GM19438 (cell line): ENCODE measurements at regions not wholly inside any gene's neighbourhood (a gene's known extent, or its start where the extent isn't known, plus 50 kb on each side); places are given as distances from the start of the nearest gene placed in this dataset.
"Not testable (repeated sequence)": the region's sequence is repeated elsewhere in the genome, so short reads cannot be mapped to it uniquely, and the experiment has no call there.

Experiments
- ATAC-seq: cut with Tn5 transposase; IDR thresholded peaks from one replicate; pipeline ENCODE4 v1.9.1; 2021; ENCODE audit warnings: low read depth; ENCODE audit not compliant: unreplicated experiment

DNA sequence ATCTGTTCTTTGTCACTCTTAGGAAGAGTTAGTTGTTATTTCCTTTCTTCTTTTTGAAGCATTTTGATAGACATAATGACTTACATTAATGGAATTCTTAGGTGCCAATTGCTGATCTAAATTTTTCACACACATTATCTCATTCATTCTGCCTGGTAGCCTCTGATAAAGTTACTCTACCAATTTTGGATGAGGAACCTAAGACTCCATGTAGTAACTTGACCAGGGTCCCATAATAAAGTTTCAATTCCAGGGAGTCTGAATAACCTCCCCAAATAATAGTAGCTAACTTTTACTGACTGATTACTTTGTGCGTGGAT, 73.2 kb upstream of the CITED2 start:
- ATAC-seq = no peak

DNA sequence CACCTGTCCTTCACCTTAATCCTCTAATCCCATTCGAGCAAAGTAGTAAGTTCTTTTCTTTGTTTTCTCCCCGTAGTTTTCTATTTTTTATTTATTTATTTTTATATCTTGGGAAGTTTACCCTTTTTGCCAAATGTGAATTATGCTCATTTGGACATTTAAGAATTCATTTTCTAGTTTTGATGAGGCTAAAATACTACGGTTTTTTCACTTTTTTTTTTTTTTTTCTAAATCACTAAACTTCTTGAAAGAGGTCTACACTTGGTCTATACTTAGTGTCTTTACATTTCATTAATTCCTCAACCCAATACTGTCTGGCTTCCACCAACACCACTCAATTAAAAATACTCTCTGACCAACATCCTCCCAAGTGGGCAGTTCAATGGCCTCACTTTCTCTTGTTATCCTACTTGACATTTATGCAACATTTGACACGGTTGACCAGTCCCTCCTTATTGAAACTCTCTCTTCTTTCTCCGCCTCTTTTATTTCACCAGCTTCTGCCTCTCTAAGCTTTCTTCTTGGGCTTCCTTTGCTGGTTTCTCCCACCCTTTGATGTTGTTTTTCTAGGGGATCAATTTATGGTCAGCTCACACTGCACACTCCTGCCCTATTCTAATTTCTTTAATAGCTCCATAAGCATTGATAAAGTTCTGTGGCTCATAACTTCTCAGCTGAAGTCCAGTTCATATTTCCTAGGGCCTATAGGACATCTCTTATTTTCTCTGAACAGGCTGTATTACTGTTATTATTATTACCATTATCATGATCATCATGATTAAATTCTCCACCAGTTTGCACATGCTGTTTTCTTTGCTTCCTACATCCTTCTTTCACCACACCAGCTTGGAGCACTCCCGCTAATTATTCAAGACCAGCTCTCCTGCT, 72.6 kb upstream of the CITED2 start:
- no peak for ATAC-seq

DNA sequence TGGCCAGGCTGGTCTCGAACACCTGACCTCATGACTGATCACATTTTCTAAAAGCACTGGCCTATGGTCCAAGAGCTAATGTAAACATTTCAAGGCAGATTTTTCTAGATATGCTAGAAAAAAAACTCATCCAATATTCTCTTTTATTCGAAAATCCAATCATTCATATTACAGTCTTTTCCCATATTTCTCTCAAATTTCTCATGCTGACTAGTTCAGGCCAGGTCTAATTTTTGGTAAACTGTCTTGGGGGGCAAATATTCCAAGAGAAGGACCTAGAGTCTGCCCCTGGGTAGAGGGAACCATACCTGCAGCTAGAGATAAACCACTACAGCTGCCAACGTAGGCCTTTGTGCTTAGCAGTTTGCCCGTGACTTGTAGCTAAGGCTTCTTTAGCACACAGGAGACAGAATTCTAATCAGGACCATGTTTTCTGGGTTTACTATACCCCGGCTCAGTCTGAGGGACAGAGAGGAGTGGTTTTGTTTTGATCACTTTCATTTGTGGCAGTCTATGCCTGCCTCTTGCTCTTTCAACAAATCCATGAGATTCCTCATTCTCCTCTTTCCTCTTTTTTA, 71.8 kb upstream of the CITED2 start:
- ATAC-seq = no peak

DNA sequence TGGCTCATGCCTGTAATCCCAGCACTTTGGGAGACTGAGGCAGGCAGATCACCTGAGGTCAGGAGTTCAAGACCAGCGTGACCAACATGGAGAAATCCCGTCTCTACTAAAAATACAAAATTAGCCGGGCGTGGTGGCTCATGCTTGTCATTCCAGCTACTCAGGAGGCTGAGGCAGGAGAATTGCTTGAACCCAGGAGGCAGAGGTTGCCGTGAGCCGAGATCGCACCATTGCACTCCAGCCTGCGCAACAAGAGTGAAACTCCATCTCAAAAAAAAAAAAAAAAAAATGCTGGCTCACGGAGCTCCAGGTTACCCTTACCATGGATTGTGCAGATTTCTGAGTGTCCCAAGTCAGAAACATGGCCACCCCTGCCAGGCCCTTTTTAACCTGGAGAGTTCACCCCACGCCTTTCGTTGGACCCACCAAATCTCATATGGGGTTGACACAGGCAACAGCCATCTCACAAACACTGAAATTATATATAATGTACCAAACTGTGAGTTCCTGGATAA, 69.9 kb upstream of the CITED2 start:
- not testable (repeated sequence) for ATAC-seq

DNA sequence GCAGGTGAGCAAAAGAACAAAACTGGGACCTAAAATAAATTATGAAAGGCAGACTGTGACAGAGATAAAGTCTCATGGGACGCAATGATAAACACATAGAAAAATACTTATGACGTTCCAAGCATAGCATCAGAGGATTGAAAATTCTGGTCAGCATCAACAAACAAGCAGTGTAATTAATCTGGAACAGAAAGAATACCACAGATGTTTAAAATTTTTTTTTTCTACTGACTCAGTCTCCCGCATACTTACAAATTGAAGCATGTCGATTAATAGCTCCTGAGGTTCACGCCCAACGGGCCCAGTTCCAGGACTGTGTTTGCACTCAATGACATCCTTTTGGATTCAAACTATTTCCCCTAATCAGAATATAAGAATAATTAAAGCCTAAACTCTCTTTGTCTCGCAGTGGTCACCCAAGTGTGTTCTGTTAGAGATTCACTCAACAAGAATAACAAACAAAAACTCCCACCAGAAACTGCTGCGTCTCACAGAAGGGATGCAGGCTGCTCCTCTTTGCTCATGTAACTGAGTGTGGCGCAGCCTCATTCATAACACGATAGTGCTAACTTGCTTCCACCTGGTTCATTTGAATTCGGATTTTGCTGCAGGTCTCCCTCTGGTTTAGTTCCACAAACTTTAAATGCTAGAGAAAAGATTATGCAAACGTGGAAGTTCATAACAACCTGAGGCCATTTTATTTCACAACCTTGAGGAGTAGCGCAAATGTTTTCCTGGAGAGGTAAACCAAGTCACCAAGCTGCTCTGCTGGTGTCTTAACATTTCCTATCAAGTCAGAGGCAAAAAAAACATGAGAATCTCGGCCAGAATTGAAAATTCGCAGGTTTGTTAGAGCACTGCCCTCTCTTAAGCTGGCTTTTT, 69.0 kb upstream of the CITED2 start:
- no peak for ATAC-seq

DNA sequence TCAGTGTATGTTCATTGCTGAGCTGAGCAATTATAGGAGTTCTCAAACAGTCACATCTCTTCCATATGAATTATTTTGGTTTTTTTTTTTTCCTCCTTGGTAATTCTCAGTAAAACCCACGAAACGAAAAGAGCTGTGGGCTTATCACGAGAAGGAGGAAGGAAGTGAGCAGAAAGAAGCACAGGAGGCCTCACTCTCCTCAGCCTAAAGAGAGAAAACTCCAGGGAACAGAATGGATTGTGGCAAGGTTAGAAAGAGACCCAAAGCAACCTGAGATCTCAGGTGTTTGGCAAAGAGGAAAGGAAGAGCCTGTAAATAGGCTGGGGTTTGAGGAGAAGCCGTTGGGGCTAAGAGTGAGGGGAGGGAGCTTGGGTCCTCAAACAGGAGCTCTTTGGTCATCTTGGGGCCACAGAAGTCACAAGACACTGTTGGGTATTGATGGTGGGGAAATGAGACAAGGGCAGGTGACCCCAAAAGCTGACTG, 67.8 kb upstream of the CITED2 start:
- ATAC-seq = no peak

DNA sequence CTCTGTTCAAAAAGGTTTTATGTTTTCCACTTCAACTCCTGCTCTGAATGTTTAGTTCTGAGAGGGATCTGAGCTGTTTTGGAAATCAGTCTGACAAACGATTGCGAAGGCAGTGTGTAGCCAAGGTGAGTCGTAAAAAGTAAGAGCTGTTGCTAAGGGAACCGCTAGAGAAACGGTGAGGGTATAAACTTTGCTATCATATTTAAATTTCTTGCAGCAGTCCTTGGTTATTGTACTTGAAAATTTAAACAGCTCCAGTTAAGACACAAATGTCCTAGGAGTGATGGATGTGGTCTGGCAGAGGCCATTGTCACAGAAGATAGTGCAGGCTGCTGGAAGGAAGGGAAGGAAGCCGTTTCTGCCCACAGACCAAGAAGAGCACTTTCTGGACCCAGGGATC, 64.9 kb upstream of the CITED2 start:
- no peak for ATAC-seq

DNA sequence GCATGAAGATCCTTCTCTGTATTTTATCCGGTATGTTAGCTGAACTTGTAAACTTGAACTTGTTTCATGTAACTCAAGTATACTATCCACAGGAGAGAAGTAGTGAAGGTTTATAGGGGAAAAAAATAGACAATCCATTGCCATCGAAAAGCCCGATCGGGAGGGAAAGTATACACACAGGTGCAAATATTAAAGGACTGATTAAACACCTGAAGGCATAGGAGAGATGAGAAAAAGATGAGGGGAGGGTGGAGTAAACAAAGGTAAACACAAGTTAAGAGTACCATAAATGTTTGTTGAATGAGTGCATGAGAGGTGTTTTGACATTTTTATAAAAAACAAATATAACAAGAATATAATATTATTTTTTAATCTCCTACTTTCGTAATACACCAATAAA, 64.3 kb upstream of the CITED2 start:
- no peak for ATAC-seq

DNA sequence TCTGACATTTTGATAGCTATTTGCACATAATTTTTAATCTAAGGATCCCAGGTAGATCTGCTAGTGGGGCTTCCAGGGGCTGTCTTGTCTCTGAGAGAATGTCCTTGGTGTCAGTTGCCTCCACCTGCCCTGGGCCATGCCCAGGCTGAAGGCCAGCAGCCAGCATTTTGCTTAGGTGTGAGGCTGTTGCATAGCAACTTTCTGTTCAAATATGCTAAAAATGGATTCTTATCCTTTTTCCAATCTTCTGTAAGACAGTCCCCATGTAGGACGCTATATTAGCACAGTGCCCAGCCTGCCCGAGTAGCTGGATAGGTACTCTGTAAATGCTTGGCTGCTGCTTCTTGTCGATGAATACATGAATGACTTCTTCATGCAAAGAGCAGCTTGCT, 62.5 kb upstream of the CITED2 start:
- ATAC-seq = no peak

DNA sequence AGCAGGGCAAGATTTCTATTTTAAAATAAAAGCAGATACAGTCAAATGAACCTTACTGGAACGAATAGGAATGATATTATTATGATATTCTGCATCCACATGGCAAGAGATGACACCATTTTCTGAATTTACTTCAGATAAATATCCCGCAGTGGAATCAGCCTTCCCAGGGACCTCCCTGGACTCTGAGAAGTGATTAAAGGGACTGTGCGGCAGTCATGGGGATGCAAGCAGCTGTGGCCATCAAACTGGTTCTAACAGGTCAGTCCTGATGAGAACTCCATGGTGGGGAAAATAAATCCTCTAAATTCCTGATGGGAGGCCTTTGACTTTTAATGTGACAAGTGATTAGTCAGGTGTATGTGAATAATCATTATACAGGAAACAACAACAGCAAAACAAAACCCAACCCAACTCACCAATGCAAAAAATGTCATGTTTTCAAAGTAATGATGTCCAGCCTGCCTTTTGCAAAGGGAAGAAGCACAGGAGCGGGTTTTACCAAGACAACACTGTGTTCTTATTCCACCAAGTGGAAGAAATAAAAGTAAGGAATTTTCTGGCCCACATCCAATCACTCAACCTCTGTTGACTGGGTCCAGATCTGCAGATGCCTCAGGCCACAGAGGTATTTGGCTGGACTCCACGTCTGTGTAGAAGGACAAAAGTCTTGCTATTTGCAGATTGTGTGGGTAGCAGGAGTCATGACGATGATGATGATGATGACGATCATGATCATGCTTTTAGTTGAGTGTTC, 61.9 kb upstream of the CITED2 start:
- ATAC-seq = no peak

DNA sequence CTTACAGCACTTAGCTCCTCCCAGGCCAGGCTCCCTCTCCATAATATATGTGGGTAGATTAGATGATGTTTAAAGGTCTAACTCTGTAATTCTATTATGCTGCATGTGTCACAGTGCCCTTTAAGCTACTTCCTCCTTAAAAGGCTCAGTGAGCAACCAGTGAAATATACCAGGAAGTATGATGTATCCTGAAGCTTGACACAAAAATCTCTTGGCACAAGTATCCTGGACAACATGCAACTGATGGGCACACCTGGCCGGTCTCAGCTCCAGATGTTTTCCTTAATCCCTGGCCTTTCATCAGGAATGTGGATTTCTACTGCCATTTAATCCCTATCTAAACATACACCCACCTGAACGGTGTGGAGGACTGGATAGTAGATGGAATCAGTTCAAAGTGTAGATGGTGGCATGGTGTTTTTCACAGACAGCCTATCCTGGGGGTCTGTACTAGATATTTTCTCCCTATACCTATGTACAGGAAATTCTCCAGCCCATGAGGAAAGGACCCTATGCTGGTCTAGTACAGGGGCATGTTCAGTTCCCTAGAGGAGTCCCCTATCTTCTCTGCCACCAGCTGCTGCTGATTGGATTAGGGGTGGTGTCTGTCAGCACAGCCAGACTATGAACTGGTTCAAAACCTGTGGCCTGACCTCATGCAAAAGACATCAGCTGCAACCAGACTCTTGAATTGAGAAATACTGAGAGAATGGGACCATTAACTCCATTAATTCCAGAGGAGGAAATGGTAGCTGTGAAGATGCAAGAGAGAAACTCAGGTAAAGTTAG, 59.4 kb upstream of the CITED2 start:
- ATAC-seq = no peak

DNA sequence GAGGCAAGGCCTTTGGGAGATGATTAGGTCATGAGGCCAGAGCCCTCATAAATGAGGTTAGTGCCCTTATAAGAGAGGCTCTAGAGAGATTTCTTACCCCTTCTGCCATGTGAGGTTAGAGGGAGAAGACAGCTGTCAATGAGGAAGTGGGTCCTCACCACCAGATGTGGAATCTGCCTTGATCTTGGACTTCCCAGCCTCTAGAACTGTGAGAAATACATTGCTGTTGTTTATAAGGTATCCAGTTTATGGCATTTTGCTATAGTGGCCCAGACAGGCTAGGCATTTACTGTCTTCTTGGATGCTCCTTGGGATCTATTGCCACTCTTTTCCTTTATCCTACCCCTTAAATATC, 57.1 kb upstream of the CITED2 start:
- ATAC-seq = no peak

DNA sequence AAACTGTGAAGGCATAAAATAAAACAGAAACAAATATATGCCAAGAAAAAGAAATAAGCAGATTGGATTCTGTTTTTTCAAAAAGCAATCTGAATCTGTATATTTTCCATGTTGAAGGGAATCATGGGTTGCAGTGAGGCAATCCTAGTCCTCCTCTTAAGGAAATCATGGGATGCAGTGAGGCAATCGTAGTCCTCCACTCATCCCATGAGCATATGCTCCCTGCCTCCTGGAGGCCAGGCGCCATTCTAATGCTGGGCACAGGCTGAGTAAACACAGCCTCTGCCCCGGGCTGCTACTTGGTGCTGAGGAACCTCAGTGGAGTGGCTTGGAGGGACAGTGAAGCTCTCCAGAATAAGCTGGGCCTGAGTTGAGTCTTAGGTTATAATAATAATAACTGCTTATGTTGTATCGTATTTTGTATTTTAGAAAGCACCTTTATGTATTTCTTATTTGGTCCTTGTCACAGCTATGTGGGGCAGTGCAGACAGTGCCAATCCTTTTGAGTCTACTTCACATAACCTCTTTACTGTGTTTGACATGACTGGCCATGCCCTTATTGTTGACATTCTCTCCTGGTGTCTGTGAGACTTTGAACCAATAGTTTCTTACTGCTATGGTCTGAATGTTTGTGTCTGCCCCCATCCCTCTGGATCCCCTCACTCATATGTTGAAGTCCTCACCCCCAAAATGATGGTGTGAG, 56.6 kb upstream of the CITED2 start:
- no peak for ATAC-seq

DNA sequence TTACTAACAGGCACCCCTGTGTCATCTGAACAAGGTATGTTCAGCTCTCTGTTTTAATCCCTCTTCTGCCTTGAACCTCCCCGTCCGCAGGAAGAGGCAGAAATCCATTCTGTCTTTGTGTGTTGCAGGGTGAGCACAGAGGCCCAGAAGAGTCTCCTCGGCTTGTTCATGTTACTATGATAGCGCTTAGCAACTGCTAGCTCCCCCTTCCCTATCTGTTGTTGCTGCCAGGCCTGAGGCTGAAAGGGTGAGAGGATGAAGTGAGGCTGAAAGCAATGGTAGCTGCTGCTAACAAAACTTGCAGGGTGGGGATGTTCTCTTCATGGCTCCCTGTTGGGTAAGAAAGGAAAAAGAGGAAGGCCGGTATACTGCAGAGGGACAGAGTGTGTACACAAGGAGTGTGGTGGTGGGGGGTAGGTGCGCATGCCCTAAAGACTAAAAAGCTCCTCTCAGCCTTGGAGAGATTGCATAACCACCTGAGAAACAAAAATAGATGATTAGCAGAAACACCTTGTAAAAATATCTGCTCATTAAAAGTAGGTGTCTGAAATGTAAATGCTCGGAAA, 55.2 kb upstream of the CITED2 start:
- ATAC-seq = no peak

DNA sequence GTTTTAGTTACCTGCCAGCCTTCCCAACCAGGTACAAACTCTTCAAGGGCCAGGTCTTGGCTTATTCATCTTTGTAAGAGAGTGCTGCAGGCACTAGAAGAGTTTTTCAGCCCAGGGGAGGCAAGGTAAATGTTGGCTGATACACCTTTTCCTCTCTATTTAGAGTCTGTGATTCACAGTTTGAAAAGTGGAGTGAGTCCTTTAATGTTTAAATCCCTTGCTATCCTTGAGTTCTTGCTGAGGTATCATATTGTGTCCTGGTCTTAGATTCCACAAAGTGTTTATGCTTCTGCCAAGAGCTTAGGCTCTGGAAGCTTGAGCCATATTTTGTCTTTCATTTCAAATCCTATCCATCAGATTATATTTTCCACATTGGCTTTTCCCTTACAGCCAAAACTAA, 52.8 kb upstream of the CITED2 start:
- ATAC-seq = no peak

DNA sequence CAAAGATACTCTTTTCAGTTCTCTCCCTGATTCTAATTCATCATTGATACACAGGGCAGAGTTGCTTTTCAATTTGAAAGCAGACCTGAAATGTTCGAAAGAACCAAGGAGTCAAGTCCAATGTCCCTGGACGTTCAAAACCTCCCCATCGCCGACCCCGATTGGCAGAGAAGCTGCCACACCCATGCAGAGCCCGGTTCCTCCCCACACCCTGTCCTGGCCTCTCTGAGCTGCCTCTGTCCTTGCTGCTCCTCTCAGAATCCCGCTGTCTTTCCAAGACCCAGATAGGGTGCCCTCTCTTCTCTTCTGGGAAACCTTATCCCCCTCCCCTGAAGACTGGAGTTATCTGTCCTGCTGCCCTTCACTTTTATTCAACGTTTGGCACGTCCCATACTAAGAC, 52.3 kb upstream of the CITED2 start:
- no peak for ATAC-seq

DNA sequence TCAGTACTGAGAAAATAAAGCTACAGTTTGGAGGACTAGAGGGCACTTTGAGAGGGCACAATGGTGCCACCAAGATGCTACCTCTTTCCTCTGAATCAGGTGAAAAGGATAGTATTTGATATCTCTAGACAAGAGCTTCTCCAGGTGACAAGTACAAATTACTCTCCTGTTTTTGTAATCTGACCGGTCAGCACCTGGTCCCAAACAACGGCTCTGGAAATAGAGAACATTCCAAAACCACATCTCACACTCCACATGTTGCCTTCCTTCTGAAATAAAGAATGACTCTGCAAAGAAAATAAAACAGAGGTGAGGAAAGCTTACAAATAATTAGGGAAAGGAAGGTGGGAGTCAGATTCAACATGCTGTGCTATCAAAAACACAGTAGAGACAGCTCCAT, 51.3 kb upstream of the CITED2 start:
- no peak for ATAC-seq

DNA sequence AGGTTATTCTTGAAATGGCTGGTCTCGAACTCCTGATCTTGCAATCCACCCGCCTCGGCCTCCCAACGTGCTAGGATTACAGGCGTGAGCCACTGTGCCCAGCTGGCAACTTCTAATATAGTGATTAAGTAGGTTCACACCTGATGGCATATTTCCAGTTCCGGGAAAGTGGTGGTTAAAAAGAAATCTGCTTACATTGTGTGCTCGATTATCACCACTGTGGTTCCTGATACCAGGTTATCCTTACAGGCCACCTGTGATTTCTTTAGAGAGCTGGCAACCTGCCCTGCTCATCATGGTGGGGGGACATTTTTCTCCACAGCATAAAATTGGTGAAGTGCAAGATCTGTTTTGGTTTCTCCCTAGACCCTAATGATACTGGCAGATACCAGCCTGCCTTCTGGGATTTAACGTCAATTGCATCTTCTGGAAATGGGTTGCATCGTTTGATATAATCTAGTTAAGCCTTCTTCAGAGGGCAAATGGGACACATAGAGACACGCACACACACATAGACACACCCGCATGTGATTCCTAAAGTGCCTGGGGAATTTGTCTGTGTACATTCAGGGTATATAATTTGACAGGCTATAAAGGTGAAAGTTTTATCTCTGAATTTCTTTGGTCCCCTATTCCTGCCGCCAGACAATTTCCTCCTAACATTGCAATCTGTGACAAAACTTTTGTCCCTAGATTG, 49.7 kb upstream of the CITED2 start:
- no peak for ATAC-seq
